Prostate gland (tissue), 2 donors: ENCODE measurements at regions not wholly inside any gene's neighbourhood (a gene's known extent, or its start where the extent isn't known, plus 50 kb on each side); places are given as distances from the start of the nearest gene placed in this dataset.

Experiments used
- CTCF ChIP-seq, 4 experiments: fragments of 200-600 bp in 2 of 4; fragments of 450-650 bp in 2 of 4; sonication (generic) in 2 of 4; IDR thresholded peaks; 1 replicate in 3 of 4; 2 replicates in 1 of 4; pipeline ENCODE4 v1.5.1; 2016 to 2019; ENCODE audit warnings: antibody characterized with exemption in 4 of 4, mild to moderate bottlenecking in 2 of 4, moderate library complexity in 2 of 4
- POLR2A ChIP-seq: fragments of 450-650 bp; IDR thresholded peaks from one replicate; pipeline ENCODE4 v1.6.1; 2016; ENCODE audit warnings: antibody characterized with exemption, mild to moderate bottlenecking

DNA sequence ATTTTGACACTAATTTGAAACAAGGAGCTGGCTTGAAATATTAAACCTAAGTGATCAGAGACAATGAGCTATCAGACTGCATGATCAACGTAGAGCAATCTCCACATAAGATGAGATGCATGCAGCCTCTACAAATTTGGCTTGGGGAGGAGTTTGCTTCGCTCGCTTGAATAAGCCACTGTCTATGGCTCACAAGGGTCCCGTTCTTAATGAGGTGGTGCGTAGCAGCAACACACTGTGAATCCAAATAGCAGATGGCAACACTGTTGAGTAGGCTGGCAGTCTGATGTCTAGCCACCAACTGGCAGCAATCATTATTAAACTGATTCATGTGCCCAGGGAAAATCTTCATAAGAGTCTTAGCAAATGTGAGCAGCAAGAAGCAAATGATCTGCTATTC is 125.4 kb upstream of the CCDC54 start:
- TF ChIP-seq POLR2A (no peak), CTCF (IDR thresholded peaks at IDR 0.05) (no peak)
